ENCODE measurements at regions not wholly inside any gene's neighbourhood (a gene's known extent, or its start where the extent isn't known, plus 50 kb on each side); places are given as distances from the start of the nearest gene placed in this dataset.
"Not testable (repeated sequence)": the region's sequence is repeated elsewhere in the genome, so short reads cannot be mapped to it uniquely, and the experiment has no call there.

DNA sequence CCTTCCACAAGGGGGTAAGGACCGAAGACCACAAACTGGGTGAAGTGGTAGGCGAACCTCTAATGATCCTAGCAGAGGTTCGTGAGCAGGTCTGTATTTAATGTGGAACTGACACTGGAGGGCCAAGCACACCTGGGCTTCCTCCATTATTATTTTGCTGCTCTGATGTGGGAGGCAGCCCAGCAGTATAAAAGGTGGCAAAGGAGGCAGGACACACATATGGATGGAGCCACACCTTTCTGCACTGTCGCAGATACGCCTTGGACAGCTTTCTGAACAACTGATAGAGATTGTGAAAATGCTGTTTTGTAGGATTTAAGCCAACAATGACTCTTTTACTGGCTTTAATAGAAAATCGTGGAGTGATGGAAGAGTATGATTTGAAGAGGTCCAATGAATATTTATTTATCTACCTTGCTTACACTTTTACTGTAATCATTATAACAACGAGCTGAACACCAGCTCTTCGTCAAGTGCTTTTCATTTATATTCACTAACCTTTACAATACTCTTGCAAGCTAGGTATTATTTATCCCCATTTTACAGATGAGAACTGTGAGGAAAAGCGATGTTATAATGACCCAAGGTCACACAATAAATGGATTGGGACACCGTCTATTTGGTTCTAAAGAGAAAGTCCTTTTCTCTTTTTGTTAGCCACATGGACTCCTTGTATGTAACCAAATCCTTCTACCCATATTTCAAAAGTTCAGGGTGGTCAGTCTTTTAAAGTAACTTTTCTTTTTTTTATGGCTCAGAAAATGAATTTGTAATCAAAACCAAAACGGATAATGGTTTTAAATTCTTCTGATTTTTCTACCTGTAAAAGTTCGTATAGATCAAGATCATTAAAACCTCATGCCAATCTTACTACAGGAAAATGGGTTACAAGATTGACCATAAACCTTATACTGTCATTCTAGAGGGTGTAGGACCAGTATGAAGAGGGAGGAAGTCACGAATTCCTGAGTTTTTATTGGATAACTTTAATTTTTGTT lies 116.9 kb downstream of the UTRN start:
- H3K4me3 ChIP-seq (ENCODE audit: low read depth, low read length), result no peak overlapping the region
- TF ChIP-seq, protein P1, sequence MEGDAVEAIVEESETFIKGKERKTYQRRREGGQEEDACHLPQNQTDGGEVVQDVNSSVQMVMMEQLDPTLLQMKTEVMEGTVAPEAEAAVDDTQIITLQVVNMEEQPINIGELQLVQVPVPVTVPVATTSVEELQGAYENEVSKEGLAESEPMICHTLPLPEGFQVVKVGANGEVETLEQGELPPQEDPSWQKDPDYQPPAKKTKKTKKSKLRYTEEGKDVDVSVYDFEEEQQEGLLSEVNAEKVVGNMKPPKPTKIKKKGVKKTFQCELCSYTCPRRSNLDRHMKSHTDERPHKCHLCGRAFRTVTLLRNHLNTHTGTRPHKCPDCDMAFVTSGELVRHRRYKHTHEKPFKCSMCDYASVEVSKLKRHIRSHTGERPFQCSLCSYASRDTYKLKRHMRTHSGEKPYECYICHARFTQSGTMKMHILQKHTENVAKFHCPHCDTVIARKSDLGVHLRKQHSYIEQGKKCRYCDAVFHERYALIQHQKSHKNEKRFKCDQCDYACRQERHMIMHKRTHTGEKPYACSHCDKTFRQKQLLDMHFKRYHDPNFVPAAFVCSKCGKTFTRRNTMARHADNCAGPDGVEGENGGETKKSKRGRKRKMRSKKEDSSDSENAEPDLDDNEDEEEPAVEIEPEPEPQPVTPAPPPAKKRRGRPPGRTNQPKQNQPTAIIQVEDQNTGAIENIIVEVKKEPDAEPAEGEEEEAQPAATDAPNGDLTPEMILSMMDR (IDR thresholded peaks at IDR 0.05; ENCODE audit: insufficient read depth, low read length), result no peak
- no peak for DNase-seq (ENCODE audit: low read depth)

DNA sequence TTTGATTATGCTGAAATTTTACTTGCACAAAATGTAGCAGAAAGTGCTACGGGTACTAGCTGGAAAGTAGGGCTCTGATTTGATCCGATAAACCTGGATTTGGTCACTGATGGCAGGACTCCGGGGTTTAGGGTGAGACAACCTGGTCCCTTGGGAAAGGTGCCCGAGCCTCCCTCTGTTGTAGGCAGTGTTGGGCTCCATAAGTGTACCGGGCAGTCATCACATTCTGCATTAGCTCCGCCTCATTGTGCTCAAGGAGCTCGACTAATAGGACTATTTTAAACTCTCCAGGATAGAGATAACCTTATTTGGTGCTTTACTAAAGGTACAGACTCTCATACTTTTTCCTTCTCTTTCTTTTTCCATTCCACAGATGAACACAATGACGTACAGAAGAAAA lies 117.6 kb downstream of the UTRN start:
- H3K4me3 ChIP-seq (ENCODE audit: low read depth, low read length), result no peak overlapping the region
- DNase-seq (ENCODE audit: low read depth), result no peak
- TF ChIP-seq, protein P1 (IDR thresholded peaks at IDR 0.05; ENCODE audit: insufficient read depth, low read length), result no peak

DNA sequence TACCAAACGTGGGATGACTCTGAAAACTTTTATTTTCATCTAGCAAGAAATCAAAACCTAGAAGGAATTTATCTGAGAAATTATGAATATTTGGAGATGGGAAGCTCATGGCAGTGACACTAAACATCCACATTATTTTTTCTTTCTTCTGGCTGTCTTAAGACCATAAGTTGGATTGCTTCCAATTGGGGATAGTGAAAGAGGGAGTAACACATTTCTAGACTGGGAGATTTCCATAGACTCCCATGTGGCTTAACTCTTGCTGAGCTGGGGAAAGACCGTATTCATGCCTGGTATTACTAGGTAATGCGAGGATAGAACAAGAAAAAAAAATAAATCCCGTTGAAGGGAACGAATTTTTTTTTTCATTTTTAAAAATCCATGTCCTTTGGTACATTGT lies 120.0 kb downstream of the UTRN start:
- TF ChIP-seq, protein P1 (IDR thresholded peaks at IDR 0.05; ENCODE audit: insufficient read depth, low read length), result no peak
- no peak overlapping the region for H3K4me3 ChIP-seq (ENCODE audit: low read depth, low read length)
- DNase-seq (ENCODE audit: low read depth), result peak; percentile 71

DNA sequence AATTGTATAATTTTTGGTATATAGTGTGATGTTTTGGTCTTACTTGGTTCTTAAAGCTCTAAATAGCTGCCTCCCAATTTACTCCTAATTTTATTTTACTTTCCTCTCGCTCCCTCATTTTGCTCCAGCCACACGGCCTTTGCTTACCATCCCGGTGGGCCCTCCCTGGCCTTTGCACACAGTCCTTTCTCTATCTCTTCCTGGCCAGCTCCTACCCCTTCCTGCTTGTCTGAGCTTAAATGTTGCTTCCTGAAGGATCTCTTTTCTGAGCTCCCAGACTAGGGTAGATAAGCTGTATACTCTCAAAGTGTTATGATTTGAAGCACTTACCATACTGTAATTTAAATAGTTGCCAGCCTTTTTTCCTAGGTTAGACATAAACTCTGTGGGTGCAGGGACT lies 121.7 kb downstream of the UTRN start:
- no peak for DNase-seq (ENCODE audit: low read depth)
- TF ChIP-seq, protein P1 (IDR thresholded peaks at IDR 0.05; ENCODE audit: insufficient read depth, low read length), result no peak
- H3K4me3 ChIP-seq (ENCODE audit: low read depth, low read length), result no peak overlapping the region

DNA sequence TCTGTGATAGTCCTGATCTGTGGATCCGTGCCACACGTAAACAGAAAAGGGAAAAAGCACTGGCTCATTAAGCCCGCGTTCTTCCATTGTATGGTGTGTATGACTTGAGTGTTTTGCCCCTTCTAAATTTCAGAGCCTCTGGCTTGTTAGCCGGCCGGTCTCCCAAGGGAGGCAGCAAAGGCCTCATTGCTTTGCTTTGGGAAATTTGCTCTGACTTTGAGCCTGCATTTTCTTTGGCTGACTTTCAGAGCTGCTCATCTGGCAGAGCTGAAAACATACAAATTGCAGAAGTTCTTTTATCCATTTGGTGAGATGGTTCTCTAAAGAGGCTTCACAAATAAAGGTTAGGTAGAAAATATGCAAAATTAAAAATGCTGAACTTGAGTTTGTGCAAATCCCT lies 123.0 kb downstream of the UTRN start:
- DNase-seq (ENCODE audit: low read depth), result peak; percentile 78
- H3K4me3 ChIP-seq (ENCODE audit: low read depth, low read length), result no peak overlapping the region
- TF ChIP-seq, protein P1 (IDR thresholded peaks at IDR 0.05; ENCODE audit: insufficient read depth, low read length), result peak; percentile 11

DNA sequence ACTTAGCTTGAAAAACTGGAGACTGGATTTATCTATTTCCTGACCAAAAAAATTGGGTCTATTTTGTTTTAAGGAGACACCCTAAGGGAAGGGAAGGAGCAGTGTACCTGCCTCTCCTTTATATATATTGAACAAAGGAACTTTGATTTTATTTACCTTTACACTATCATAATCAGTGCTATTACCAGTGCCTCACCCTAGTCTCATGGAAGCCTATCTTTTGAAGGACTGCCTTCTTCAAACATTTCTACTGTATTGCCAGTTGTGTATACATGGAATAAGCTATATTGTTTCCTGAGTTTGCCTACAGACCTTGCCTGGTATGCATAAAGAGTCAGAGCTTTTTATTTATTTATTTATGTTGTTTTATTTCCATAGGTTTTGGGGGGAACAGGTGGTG lies 124.9 kb downstream of the UTRN start:
- no peak for DNase-seq (ENCODE audit: low read depth)
- TF ChIP-seq, protein P1 (IDR thresholded peaks at IDR 0.05; ENCODE audit: insufficient read depth, low read length), result no peak
- no peak overlapping the region for H3K4me3 ChIP-seq (ENCODE audit: low read depth, low read length)

DNA sequence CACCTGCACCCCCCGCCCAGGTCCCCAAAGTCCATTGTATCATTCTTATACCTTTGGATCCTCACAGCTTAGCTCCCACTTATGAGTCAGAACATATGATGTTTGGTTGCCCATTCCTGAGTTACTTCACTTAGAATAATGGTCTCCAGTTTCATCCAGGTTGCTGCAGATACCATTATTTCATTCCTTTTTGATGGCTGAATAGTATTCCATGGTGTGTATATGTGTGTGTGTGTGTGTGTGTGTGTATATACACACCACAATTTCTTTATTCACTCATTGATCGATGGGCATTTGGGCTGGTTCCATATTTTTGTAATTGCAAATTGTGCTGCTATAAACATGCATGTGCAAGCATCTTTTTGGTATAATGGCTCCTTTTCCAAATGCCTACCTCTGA lies 125.4 kb downstream of the UTRN start:
- DNase-seq (ENCODE audit: low read depth); H3K4me3 ChIP-seq (ENCODE audit: low read depth, low read length): not testable (repeated sequence)

Data from fibroblast of the aortic adventitia (primary cell).